ENCODE measurements at regions not wholly inside any gene's neighbourhood (a gene's known extent, or its start where the extent isn't known, plus 50 kb on each side); places are given as distances from the start of the nearest gene placed in this dataset.

DNA sequence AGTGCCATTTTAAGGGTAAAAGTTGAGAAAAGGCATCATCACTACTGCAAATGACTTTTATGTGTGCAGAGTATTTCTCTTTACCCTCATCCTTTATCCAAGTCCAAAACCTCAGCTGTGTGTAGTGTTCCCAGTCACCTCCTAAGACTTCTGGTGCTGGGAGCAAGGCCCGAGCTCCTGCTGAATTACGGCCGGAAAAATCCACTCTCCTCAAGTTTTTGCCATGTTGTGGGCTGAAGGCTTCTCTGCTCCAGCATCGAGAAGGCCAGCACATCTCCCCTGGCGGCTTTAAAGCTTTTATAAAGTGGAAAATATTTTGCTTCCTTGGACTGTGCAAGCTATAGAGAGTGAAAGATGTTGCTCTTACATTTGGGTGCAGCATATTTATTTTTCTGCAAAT lies 153.2 kb upstream of the THBS2 start:
- no peaks in the 10 kb centered on the region for H3K27me3 ChIP-seq (ENCODE audit: control insufficient read depth in 1 of 2, insufficient read depth in 1 of 2, low read length in 2 of 2)
- no peak overlapping the region for H2BK15ac ChIP-seq (ENCODE audit: low read depth, poor library complexity, severe bottlenecking)
- no peak overlapping the region for H2AK5ac ChIP-seq (ENCODE audit: low read length, severe bottlenecking)
- H3K4me3 ChIP-seq (ENCODE audit: insufficient read depth in 1 of 2, low read depth in 1 of 2, low read length in 2 of 2): peak overlapping the region in 1 of 2 experiments; percentile 8
- H2BK5ac ChIP-seq (ENCODE audit: low read depth, low read length, poor library complexity, severe bottlenecking): no peak overlapping the region
- no peaks in the 10 kb centered on the region for H3K4me1 ChIP-seq (ENCODE audit: control insufficient read depth, insufficient read depth, low read depth, low read length)
- no peak overlapping the region for H3K4ac ChIP-seq (ENCODE audit: low read depth in 1 of 2, low read length in 2 of 2)
- no peaks in the 10 kb centered on the region for H3K36me3 ChIP-seq (ENCODE audit: control insufficient read depth in 1 of 2, insufficient read depth in 2 of 2, low read depth in 1 of 2, low read length in 2 of 2)
- no peak overlapping the region for H3K27ac ChIP-seq (ENCODE audit: low read length, poor library complexity, severe bottlenecking)
- H3K79me1 ChIP-seq (replicated peaks; ENCODE audit: low read length, poor library complexity, severe bottlenecking): no peaks in the 10 kb centered on the region
- H3K4me2 ChIP-seq (ENCODE audit: low read length, poor library complexity, severe bottlenecking): no peak overlapping the region
- H3K9me3 ChIP-seq (ENCODE audit: control insufficient read depth, low read length): peaks cover 12% of the 10 kb centered on the region
- no peak overlapping the region for H3K18ac ChIP-seq (ENCODE audit: low read depth in 1 of 2, low read length in 2 of 2)
- H3K14ac ChIP-seq (ENCODE audit: low read length in 2 of 2): no peak overlapping the region
- no peak overlapping the region for H2BK12ac ChIP-seq (ENCODE audit: low read length in 2 of 2)
- no peak overlapping the region for H2AFZ ChIP-seq (ENCODE audit: low read depth, low read length)
- H2BK120ac ChIP-seq (ENCODE audit: low read depth, low read length): no peak overlapping the region
- no peak overlapping the region for H4K91ac ChIP-seq (ENCODE audit: low read length)
- WGBS: 75% methylated on average over 5 of the region's 5 CpGs
- H3K9ac ChIP-seq (ENCODE audit: low read length): peak overlapping the region; percentile 83
- no peak for DNase-seq
- no peak overlapping the region for H3K23ac ChIP-seq (ENCODE audit: low read length in 2 of 2)
- H4K8ac ChIP-seq (ENCODE audit: low read length): no peak overlapping the region

DNA sequence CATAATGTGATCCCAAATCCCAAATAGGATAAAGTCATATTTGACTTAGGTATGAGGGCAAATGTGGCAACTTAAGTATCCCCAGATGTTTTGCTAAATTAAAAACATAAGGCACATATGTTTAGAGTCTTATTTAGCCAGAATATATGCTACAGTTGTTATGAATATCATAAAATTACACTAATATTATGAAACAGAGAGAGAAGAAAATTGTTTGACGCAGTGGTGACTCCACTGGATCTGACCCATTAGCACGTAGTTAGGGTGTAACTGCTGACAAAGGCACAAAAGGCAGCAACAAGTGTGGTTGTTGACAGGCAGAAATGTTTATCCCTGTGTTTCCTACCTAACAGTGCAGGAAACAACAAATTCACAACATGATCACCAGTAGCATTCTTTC lies 152.4 kb upstream of the THBS2 start:
- Histone ChIP-seq H2AFZ (ENCODE audit: low read depth, low read length) (no peak overlapping the region), H2BK15ac (ENCODE audit: low read depth, poor library complexity, severe bottlenecking) (no peak overlapping the region), H3K23ac (ENCODE audit: low read length in 2 of 2) (no peak overlapping the region), H3K4ac (ENCODE audit: low read depth in 1 of 2, low read length in 2 of 2) (no peak overlapping the region), H3K18ac (ENCODE audit: low read depth in 1 of 2, low read length in 2 of 2) (no peak overlapping the region), H3K4me3 (ENCODE audit: insufficient read depth in 1 of 2, low read depth in 1 of 2, low read length in 2 of 2) (no peak overlapping the region), H3K4me2 (ENCODE audit: low read length, poor library complexity, severe bottlenecking) (no peak overlapping the region), H3K9me3 (ENCODE audit: control insufficient read depth, low read length) (peaks cover 12% of the 10 kb centered on the region), H2BK5ac (ENCODE audit: low read depth, low read length, poor library complexity, severe bottlenecking) (no peak overlapping the region), H3K36me3 (ENCODE audit: control insufficient read depth in 1 of 2, insufficient read depth in 2 of 2, low read depth in 1 of 2, low read length in 2 of 2) (no peaks in the 10 kb centered on the region), H3K4me1 (ENCODE audit: control insufficient read depth, insufficient read depth, low read depth, low read length) (no peaks in the 10 kb centered on the region), H2AK5ac (ENCODE audit: low read length, severe bottlenecking) (no peak overlapping the region), H4K91ac (ENCODE audit: low read length) (no peak overlapping the region), H3K27me3 (ENCODE audit: control insufficient read depth in 1 of 2, insufficient read depth in 1 of 2, low read length in 2 of 2) (no peaks in the 10 kb centered on the region), H2BK120ac (ENCODE audit: low read depth, low read length) (no peak overlapping the region), H3K27ac (ENCODE audit: low read length, poor library complexity, severe bottlenecking) (no peak overlapping the region), H2BK12ac (ENCODE audit: low read length in 2 of 2) (no peak overlapping the region), H3K9ac (ENCODE audit: low read length) (no peak overlapping the region), H4K8ac (ENCODE audit: low read length) (no peak overlapping the region), H3K14ac (ENCODE audit: low read length in 2 of 2) (no peak overlapping the region), H3K79me1 (replicated peaks; ENCODE audit: low read length, poor library complexity, severe bottlenecking) (no peaks in the 10 kb centered on the region)
- 69% methylated on average over 2 of the region's 2 CpGs for WGBS
- DNase-seq: no peak

DNA sequence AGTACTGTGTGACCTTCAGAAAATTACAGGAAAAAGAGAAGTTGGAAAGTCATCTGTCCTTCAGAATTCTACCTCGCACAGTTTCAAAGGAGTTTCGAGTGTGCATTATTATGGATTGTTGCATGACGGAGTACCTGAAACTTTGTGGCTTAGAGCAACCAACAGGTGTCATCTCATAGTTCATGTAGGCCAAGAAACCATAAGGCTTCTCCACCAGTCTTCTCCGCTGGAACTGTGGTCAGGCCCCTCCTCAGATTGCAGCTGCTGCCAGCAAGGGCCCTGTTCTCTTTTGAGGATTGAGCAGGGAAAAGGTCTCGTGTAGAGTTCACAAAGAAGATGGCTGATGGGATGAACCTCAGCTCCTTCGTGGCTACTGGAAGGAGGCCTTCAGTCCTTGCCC lies 151.2 kb upstream of the THBS2 start:
- H3K4me3 ChIP-seq (ENCODE audit: insufficient read depth in 1 of 2, low read depth in 1 of 2, low read length in 2 of 2): no peak overlapping the region
- H3K9ac ChIP-seq (ENCODE audit: low read length): no peak overlapping the region
- H3K27me3 ChIP-seq (ENCODE audit: control insufficient read depth in 1 of 2, insufficient read depth in 1 of 2, low read length in 2 of 2): no peaks in the 10 kb centered on the region
- no peak overlapping the region for H2BK12ac ChIP-seq (ENCODE audit: low read length in 2 of 2)
- H3K14ac ChIP-seq (ENCODE audit: low read length in 2 of 2): no peak overlapping the region
- H2BK5ac ChIP-seq (ENCODE audit: low read depth, low read length, poor library complexity, severe bottlenecking): no peak overlapping the region
- no peak overlapping the region for H4K91ac ChIP-seq (ENCODE audit: low read length)
- H3K27ac ChIP-seq (ENCODE audit: low read length, poor library complexity, severe bottlenecking): no peak overlapping the region
- H3K4ac ChIP-seq (ENCODE audit: low read depth in 1 of 2, low read length in 2 of 2): no peak overlapping the region
- H2BK120ac ChIP-seq (ENCODE audit: low read depth, low read length): no peak overlapping the region
- H2AFZ ChIP-seq (ENCODE audit: low read depth, low read length): no peak overlapping the region
- 81% methylated on average over 6 of the region's 6 CpGs for WGBS
- H3K18ac ChIP-seq (ENCODE audit: low read depth in 1 of 2, low read length in 2 of 2): no peak overlapping the region
- H2BK15ac ChIP-seq (ENCODE audit: low read depth, poor library complexity, severe bottlenecking): no peak overlapping the region
- H3K23ac ChIP-seq (ENCODE audit: low read length in 2 of 2): no peak overlapping the region
- no peak overlapping the region for H3K4me2 ChIP-seq (ENCODE audit: low read length, poor library complexity, severe bottlenecking)
- no peak for DNase-seq
- peaks cover 7% of the 10 kb centered on the region for H3K9me3 ChIP-seq (ENCODE audit: control insufficient read depth, low read length)
- no peak overlapping the region for H2AK5ac ChIP-seq (ENCODE audit: low read length, severe bottlenecking)
- H3K79me1 ChIP-seq (replicated peaks; ENCODE audit: low read length, poor library complexity, severe bottlenecking): no peaks in the 10 kb centered on the region
- H4K8ac ChIP-seq (ENCODE audit: low read length): no peak overlapping the region
- H3K4me1 ChIP-seq (ENCODE audit: control insufficient read depth, insufficient read depth, low read depth, low read length): no peaks in the 10 kb centered on the region
- no peaks in the 10 kb centered on the region for H3K36me3 ChIP-seq (ENCODE audit: control insufficient read depth in 1 of 2, insufficient read depth in 2 of 2, low read depth in 1 of 2, low read length in 2 of 2)

DNA sequence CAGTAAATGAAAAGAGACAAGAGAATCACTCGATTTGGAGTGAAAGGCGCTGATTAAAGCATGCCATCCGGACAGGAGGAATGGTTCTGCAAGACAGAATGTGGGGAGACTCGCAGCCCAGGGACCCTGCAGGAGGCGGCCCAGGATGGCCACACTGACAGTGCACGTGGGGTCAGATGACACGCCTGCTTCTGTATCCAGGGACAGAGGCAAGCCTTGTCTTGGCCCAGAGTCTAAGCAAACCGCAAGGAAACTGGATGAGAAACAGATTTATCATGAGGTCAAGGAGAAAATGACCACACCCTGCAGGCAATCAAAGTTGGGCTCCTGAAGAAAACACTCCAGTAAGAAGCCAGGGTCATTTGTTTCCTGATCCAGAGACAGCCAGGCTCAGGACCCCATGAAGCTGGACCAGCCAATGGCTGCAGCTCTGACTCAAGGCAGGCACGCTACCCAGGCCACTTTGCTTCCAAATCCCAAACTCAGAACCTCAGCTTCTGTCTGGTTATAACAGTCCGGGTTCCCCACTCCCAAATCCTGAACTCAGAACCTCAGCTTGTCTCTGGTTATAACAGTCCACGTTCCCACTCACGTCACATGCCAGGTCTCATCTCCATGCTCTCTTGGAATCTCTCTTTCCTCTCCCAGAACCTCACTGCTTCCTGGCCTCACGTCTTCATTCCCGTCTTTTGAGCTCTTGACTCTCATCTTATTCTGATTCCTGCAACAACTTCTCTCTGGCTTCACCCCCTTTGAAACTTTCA lies 144.9 kb upstream of the THBS2 start:
- H3K23ac ChIP-seq (ENCODE audit: low read length in 2 of 2): no peak overlapping the region
- DNase-seq: no peak
- H3K79me1 ChIP-seq (replicated peaks; ENCODE audit: low read length, poor library complexity, severe bottlenecking): no peaks in the 10 kb centered on the region
- H3K18ac ChIP-seq (ENCODE audit: low read depth in 1 of 2, low read length in 2 of 2): no peak overlapping the region
- WGBS: 75% methylated on average over 14 of the region's 14 CpGs
- peaks cover 2% of the 10 kb centered on the region for H3K4me1 ChIP-seq (ENCODE audit: control insufficient read depth, insufficient read depth, low read depth, low read length)
- no peak overlapping the region for H2AFZ ChIP-seq (ENCODE audit: low read depth, low read length)
- no peak overlapping the region for H2BK5ac ChIP-seq (ENCODE audit: low read depth, low read length, poor library complexity, severe bottlenecking)
- no peak overlapping the region for H2BK15ac ChIP-seq (ENCODE audit: low read depth, poor library complexity, severe bottlenecking)
- no peak overlapping the region for H3K4me2 ChIP-seq (ENCODE audit: low read length, poor library complexity, severe bottlenecking)
- no peaks in the 10 kb centered on the region for H3K36me3 ChIP-seq (ENCODE audit: control insufficient read depth in 1 of 2, insufficient read depth in 2 of 2, low read depth in 1 of 2, low read length in 2 of 2)
- no peak overlapping the region for H3K27ac ChIP-seq (ENCODE audit: low read length, poor library complexity, severe bottlenecking)
- peak overlapping the region in 1 of 2 experiments; percentile 10 for H3K4me3 ChIP-seq (ENCODE audit: insufficient read depth in 1 of 2, low read depth in 1 of 2, low read length in 2 of 2)
- H2AK5ac ChIP-seq (ENCODE audit: low read length, severe bottlenecking): no peak overlapping the region
- H3K9me3 ChIP-seq (ENCODE audit: control insufficient read depth, low read length): no peaks in the 10 kb centered on the region
- peak overlapping the region; percentile 35 for H3K9ac ChIP-seq (ENCODE audit: low read length)
- H3K4ac ChIP-seq (ENCODE audit: low read depth in 1 of 2, low read length in 2 of 2): no peak overlapping the region
- no peaks in the 10 kb centered on the region for H3K27me3 ChIP-seq (ENCODE audit: control insufficient read depth in 1 of 2, insufficient read depth in 1 of 2, low read length in 2 of 2)
- no peak overlapping the region for H4K8ac ChIP-seq (ENCODE audit: low read length)
- no peak overlapping the region for H3K14ac ChIP-seq (ENCODE audit: low read length in 2 of 2)
- H2BK12ac ChIP-seq (ENCODE audit: low read length in 2 of 2): no peak overlapping the region
- H4K91ac ChIP-seq (ENCODE audit: low read length): no peak overlapping the region
- H2BK120ac ChIP-seq (ENCODE audit: low read depth, low read length): no peak overlapping the region

Measured in mesenchymal stem cell (in vitro differentiated cells and primary cell).